Activated naive CD4-positive, alpha-beta T cell treated with anti-CD3 and anti-CD28 coated beads, Interleukin-2, amount 10 ng/mL, durations not matched to agents 7 days and 5 days (primary cell): ENCODE measurements at regions not wholly inside any gene's neighbourhood (a gene's known extent, or its start where the extent isn't known, plus 50 kb on each side); places are given as distances from the start of the nearest gene placed in this dataset.

Experiments
- CTCF ChIA-PET: fragments of 350-600 bp; sonication (Branson Sonifier 250); formaldehyde crosslinking; loops from one replicate; lab custom pipeline; 2021; ENCODE audit warnings: antibody characterized with exemption; lab: Charles Lee
- DNase-seq: peaks from one replicate; pipeline ENCODE4 v3.0.0-alpha.2; 2020
- H3K27ac Mint-ChIP-seq: one replicate; pipeline ENCODE4 v1.8.0; 2021; ENCODE audit warnings: mild to moderate bottlenecking, moderate library complexity, mixed read lengths
- H3K27me3 Mint-ChIP-seq: one replicate; pipeline ENCODE4 v1.8.0; 2021; ENCODE audit warnings: mild to moderate bottlenecking, mixed read lengths
- H3K36me3 Mint-ChIP-seq: one replicate; pipeline ENCODE4 v1.8.0; 2021; ENCODE audit warnings: mixed read lengths
- H3K4me1 Mint-ChIP-seq: one replicate; pipeline ENCODE4 v1.8.0; 2021; ENCODE audit warnings: mixed read lengths
- H3K4me3 Mint-ChIP-seq: one replicate; pipeline ENCODE4 v1.8.0; 2021; ENCODE audit warnings: mild to moderate bottlenecking, moderate library complexity, mixed read lengths
- H3K9me3 Mint-ChIP-seq: one replicate; pipeline ENCODE4 v1.8.0; 2021; ENCODE audit warnings: mixed read lengths

GRCh38 chr9:682633-683508 is 158.6 kb upstream of the DMRT1 start:
- H3K27me3 Mint-ChIP-seq, result no peaks in the 10 kb centered on the region
- no peak for DNase-seq
- CTCF ChIA-PET, result no interaction called here

GRCh38 chr9:683509-684021 is 157.9 kb upstream of the DMRT1 start:
- Mint-ChIP-seq H3K9me3 (no peaks in the 10 kb centered on the region), H3K27ac (no peak overlapping the region), H3K27me3 (no peaks in the 10 kb centered on the region), H3K4me1 (peaks cover 4% of the 10 kb centered on the region), H3K4me3 (no peak overlapping the region), H3K36me3 (peaks cover 4% of the 10 kb centered on the region)
- CTCF ChIA-PET, result no interaction called here
- no peak for DNase-seq

More at GRCh38 chr9:682633-683508, 158.6 kb upstream of the DMRT1 start:
- H3K36me3 Mint-ChIP-seq, result peaks cover 4% of the 10 kb centered on the region
- peaks cover 7% of the 10 kb centered on the region for H3K4me1 Mint-ChIP-seq
- no peaks in the 10 kb centered on the region for H3K9me3 Mint-ChIP-seq
- H3K4me3 Mint-ChIP-seq, result no peak overlapping the region
- no peak overlapping the region for H3K27ac Mint-ChIP-seq

GRCh38 chr9:684054-684890 is 157.2 kb upstream of the DMRT1 start:
- H3K27ac Mint-ChIP-seq, result no peak overlapping the region
- no peaks in the 10 kb centered on the region for H3K27me3 Mint-ChIP-seq
- H3K9me3 Mint-ChIP-seq, result no peaks in the 10 kb centered on the region
- no peaks in the 10 kb centered on the region for H3K36me3 Mint-ChIP-seq
- CTCF ChIA-PET, result no interaction called here
- DNase-seq, result no peak
- no peaks in the 10 kb centered on the region for H3K4me1 Mint-ChIP-seq
- H3K4me3 Mint-ChIP-seq, result no peak overlapping the region

- H3K4me3 Mint-ChIP-seq, result no peak overlapping the region
- H3K9me3 Mint-ChIP-seq, result no peaks in the 10 kb centered on the region
- H3K27me3 Mint-ChIP-seq, result no peaks in the 10 kb centered on the region
- H3K27ac Mint-ChIP-seq, result no peak overlapping the region
- CTCF ChIA-PET, result no interaction called here
- no peaks in the 10 kb centered on the region for H3K36me3 Mint-ChIP-seq
- no peak for DNase-seq
- H3K4me1 Mint-ChIP-seq, result no peaks in the 10 kb centered on the region
These were observed 156.6 kb upstream of the DMRT1 start for GRCh38 chr9:684941-685340.

GRCh38 chr9:686321-686813 is 155.1 kb upstream of the DMRT1 start:
- H3K9me3 Mint-ChIP-seq, result no peaks in the 10 kb centered on the region
- no peaks in the 10 kb centered on the region for H3K27me3 Mint-ChIP-seq
- DNase-seq, result no peak
- no peaks in the 10 kb centered on the region for H3K4me1 Mint-ChIP-seq
- no peaks in the 10 kb centered on the region for H3K36me3 Mint-ChIP-seq
- no peak overlapping the region for H3K4me3 Mint-ChIP-seq
- CTCF ChIA-PET, result no interaction called here
- no peak overlapping the region for H3K27ac Mint-ChIP-seq

- H3K4me1 Mint-ChIP-seq, result no peaks in the 10 kb centered on the region
- H3K36me3 Mint-ChIP-seq, result no peaks in the 10 kb centered on the region
- no peak for DNase-seq
- no peaks in the 10 kb centered on the region for H3K27me3 Mint-ChIP-seq
- no peak overlapping the region for H3K4me3 Mint-ChIP-seq
- no peaks in the 10 kb centered on the region for H3K9me3 Mint-ChIP-seq
- CTCF ChIA-PET, result no interaction called here
- H3K27ac Mint-ChIP-seq, result no peak overlapping the region
These were observed 154.3 kb upstream of the DMRT1 start for GRCh38 chr9:687034-687785.

- no peak for DNase-seq
- H3K4me3 Mint-ChIP-seq, result no peak overlapping the region
These were observed 153.5 kb upstream of the DMRT1 start for GRCh38 chr9:687994-688393.

GRCh38 chr9:690517-691111 is 150.9 kb upstream of the DMRT1 start:
- no peak for DNase-seq
- peaks cover 7% of the 10 kb centered on the region for H3K4me1 Mint-ChIP-seq
- H3K36me3 Mint-ChIP-seq, result no peaks in the 10 kb centered on the region
- H3K9me3 Mint-ChIP-seq, result no peaks in the 10 kb centered on the region
- H3K27ac Mint-ChIP-seq, result no peak overlapping the region
- H3K27me3 Mint-ChIP-seq, result no peaks in the 10 kb centered on the region
- no peak overlapping the region for H3K4me3 Mint-ChIP-seq
- CTCF ChIA-PET, result no interaction called here

More at GRCh38 chr9:687994-688393, 153.5 kb upstream of the DMRT1 start:
- Mint-ChIP-seq H3K27me3 (no peaks in the 10 kb centered on the region), H3K27ac (no peak overlapping the region), H3K4me1 (no peaks in the 10 kb centered on the region), H3K36me3 (no peaks in the 10 kb centered on the region), H3K9me3 (no peaks in the 10 kb centered on the region)
- CTCF ChIA-PET, result no interaction called here

- no peak overlapping the region for H3K4me3 Mint-ChIP-seq
- H3K9me3 Mint-ChIP-seq, result no peaks in the 10 kb centered on the region
- CTCF ChIA-PET, result interaction anchor here (0.7 kb wide), 1 partner anchor 80 kb away, joined by 3 read pairs; no protein-coding TSS in a partner anchor
- H3K27me3 Mint-ChIP-seq, result no peaks in the 10 kb centered on the region
- H3K36me3 Mint-ChIP-seq, result no peaks in the 10 kb centered on the region
- peaks cover 7% of the 10 kb centered on the region for H3K4me1 Mint-ChIP-seq
- no peak for DNase-seq
- H3K27ac Mint-ChIP-seq, result no peak overlapping the region
These were observed 149.6 kb upstream of the DMRT1 start for GRCh38 chr9:691825-692400.

- H3K4me1 Mint-ChIP-seq, result peaks cover 7% of the 10 kb centered on the region
- no peak overlapping the region for H3K27ac Mint-ChIP-seq
- no peaks in the 10 kb centered on the region for H3K27me3 Mint-ChIP-seq
- CTCF ChIA-PET, result interaction anchor here (0.7 kb wide), 1 partner anchor 80 kb away, joined by 3 read pairs; no protein-coding TSS in a partner anchor
- H3K36me3 Mint-ChIP-seq, result no peaks in the 10 kb centered on the region
- DNase-seq, result no peak
- H3K4me3 Mint-ChIP-seq, result no peak overlapping the region
- no peaks in the 10 kb centered on the region for H3K9me3 Mint-ChIP-seq
These were observed 148.8 kb upstream of the DMRT1 start for GRCh38 chr9:692636-693129.

GRCh38 chr9:693201-694091 is 148.1 kb upstream of the DMRT1 start:
- no peaks in the 10 kb centered on the region for H3K9me3 Mint-ChIP-seq
- peaks cover 7% of the 10 kb centered on the region for H3K4me1 Mint-ChIP-seq
- no peak overlapping the region for H3K27ac Mint-ChIP-seq
- CTCF ChIA-PET, result interaction anchor here (0.9 to 1.2 kb wide), 2 partner anchors 28 to 41 kb away, joined by 3 to 4 read pairs; no protein-coding TSS in a partner anchor
- H3K4me3 Mint-ChIP-seq, result no peak overlapping the region
- no peaks in the 10 kb centered on the region for H3K27me3 Mint-ChIP-seq
- DNase-seq, result no peak
- H3K36me3 Mint-ChIP-seq, result no peaks in the 10 kb centered on the region

GRCh38 chr9:694092-694402 is 147.4 kb upstream of the DMRT1 start:
- no peaks in the 10 kb centered on the region for H3K27me3 Mint-ChIP-seq
- no peaks in the 10 kb centered on the region for H3K36me3 Mint-ChIP-seq
- H3K27ac Mint-ChIP-seq, result no peak overlapping the region
- CTCF ChIA-PET, result interaction anchor here (0.9 to 1.2 kb wide), 2 partner anchors 27 to 40 kb away, joined by 3 to 4 read pairs; no protein-coding TSS in a partner anchor
- H3K9me3 Mint-ChIP-seq, result no peaks in the 10 kb centered on the region
- H3K4me1 Mint-ChIP-seq, result peaks cover 7% of the 10 kb centered on the region
- H3K4me3 Mint-ChIP-seq, result no peak overlapping the region
- DNase-seq, result no peak
